22Rv1 (cell line): ENCODE measurements at regions not wholly inside any gene's neighbourhood (a gene's known extent, or its start where the extent isn't known, plus 50 kb on each side); places are given as distances from the start of the nearest gene placed in this dataset.
"Not testable (repeated sequence)": the region's sequence is repeated elsewhere in the genome, so short reads cannot be mapped to it uniquely, and the experiment has no call there.

Experiments used
- H3K27ac ChIP-seq: fragments of 450-650 bp; 2 replicates; pipeline ENCODE4 v1.5.1; 2017
- CTCF ChIP-seq: fragments of 450-650 bp; IDR thresholded peaks from 2 replicates; pipeline ENCODE4 v1.5.1; 2017; ENCODE audit warnings: mild to moderate bottlenecking
- ZFX ChIP-seq: fragments of 450-650 bp; IDR thresholded peaks from 2 replicates; pipeline ENCODE4 v1.6.1; 2017; ENCODE audit warnings: antibody characterized with exemption, borderline replicate concordance

- TF ChIP-seq ZFX (no peak), CTCF (no peak)
- H3K27ac ChIP-seq: no peak overlapping the region
Observed at GRCh38 chr7:69211336-69211735, 386.9 kb upstream of the AUTS2 start.

DNA sequence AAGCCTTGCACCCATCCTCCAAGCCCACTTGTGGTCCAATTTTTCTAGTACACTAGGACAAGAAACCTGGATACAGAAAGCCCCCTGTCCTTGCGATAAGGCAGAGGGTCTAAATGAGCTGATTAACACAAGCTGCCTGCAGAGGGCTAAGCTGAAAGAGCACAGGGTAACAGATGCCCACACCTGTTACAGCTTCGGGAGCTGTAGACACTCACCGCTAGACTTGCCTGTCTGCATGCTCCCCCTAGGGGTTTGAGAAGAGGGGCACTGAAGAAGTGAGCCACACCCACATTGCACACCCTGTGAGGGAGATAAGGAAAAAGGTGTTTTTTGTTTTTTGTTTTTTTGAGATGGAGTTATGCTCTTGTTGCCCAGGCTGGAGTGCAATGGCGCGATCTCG, 386.5 kb upstream of the AUTS2 start:
- no peak overlapping the region for H3K27ac ChIP-seq
- TF ChIP-seq CTCF: no peak
- no peak for TF ChIP-seq ZFX

GRCh38 chr7:69213878-69214277, 384.4 kb upstream of the AUTS2 start:
- no peak overlapping the region for H3K27ac ChIP-seq
- TF ChIP-seq CTCF (no peak), ZFX (no peak)

DNA sequence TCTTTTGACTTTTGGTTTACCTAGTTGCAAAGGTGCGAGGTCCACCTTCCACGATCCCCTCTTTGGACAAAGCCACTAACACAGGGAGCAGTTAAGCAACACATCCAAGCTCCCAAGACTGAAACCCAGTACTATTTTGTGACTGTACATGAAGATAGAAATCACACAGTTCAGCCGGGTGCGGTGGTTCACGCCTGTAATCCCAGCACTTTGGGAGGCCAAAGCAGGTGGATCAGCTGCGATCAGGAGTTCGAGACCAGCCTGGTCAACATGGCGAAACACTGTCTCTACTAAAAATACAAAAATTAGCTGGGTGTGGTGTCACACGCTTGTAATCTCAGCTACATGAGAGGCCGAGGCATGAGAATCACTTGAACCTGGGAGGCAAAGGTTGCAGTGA, 382.8 kb upstream of the AUTS2 start:
- H3K27ac ChIP-seq: not testable (repeated sequence)

- TF ChIP-seq ZFX (no peak), CTCF (no peak)
- no peak overlapping the region for H3K27ac ChIP-seq
Observed at GRCh38 chr7:69217516-69218350, 380.5 kb upstream of the AUTS2 start.

- H3K27ac ChIP-seq: no peak overlapping the region
- TF ChIP-seq ZFX: no peak
- TF ChIP-seq CTCF: no peak
Observed at GRCh38 chr7:69218576-69218975, 379.7 kb upstream of the AUTS2 start.

DNA sequence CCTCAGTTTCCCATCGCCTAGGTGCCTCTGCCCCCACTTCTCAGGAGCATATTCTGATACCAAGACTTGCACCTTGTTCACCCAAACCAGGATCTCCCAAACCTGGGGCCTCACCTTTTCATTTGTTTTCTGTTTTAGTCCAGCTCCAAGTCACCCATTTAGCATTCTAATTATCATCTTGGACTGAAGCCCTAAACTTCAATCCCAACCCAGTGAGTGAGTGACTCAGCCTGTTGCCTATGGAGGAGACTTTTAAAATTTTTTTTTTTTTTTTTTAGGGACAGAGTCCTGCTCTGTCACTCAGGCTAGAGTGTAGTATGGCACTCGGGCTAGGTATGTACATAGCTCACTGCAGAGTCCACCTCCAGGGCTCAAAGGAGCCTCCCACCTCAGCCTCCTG, 378.9 kb upstream of the AUTS2 start:
- TF ChIP-seq ZFX (no peak), CTCF (no peak)
- H3K27ac ChIP-seq: no peak overlapping the region
